NB4 (cell line): ENCODE measurements at regions not wholly inside any gene's neighbourhood (a gene's known extent, or its start where the extent isn't known, plus 50 kb on each side); places are given as distances from the start of the nearest gene placed in this dataset.

ENCODE experiments used
- CTCF ChIP-seq: IDR thresholded peaks from one replicate; pipeline ENCODE4 v1.5.1; 2012; ENCODE audit warnings: low read depth, low read length
- MAX ChIP-seq: IDR thresholded peaks from 2 replicates; pipeline ENCODE4 v1.6.1; 2011; ENCODE audit warnings: low read depth, low read length
- POLR2A ChIP-seq: IDR thresholded peaks from 2 replicates; pipeline ENCODE4 v1.6.1; 2011; ENCODE audit warnings: mild to moderate bottlenecking; ENCODE audit not compliant: insufficient read length; ENCODE audit errors: extremely low read depth

- TF ChIP-seq CTCF: no peak
- no peak for TF ChIP-seq POLR2A
- no peak for TF ChIP-seq MAX
These were observed 118.3 kb downstream of the CCER1 start for GRCh38 chr12:90836689-90837088.
